ENCODE measurements at regions not wholly inside any gene's neighbourhood (a gene's known extent, or its start where the extent isn't known, plus 50 kb on each side); places are given as distances from the start of the nearest gene placed in this dataset.

DNA sequence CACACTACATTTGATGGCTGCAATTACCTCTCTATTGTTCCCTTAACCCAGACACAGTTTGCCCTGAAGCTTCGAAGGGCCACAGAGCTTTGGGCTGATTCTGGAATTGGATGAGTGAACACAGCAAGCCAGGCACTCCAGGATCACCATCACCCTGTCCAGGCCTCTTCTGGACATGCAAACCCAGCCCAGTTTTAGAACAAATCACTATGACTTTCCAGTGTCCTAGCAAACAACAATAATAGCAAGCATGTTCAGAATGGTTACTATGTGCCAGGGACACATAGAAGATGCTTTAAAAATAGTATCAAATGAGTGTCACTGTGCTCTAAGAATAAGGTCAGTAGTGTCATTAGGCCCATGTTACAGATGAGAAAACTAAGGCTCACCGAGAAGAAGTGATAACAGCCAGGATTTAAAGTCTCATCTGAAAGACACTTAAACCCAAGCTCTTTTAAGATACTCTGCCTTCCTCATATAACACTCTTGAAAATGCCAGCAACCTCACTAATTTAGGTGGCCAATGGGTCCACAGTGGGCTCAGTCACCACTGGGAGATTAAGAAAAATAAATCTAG is 191.7 kb upstream of the STK17B start:
- no peak for DNase-seq

DNA sequence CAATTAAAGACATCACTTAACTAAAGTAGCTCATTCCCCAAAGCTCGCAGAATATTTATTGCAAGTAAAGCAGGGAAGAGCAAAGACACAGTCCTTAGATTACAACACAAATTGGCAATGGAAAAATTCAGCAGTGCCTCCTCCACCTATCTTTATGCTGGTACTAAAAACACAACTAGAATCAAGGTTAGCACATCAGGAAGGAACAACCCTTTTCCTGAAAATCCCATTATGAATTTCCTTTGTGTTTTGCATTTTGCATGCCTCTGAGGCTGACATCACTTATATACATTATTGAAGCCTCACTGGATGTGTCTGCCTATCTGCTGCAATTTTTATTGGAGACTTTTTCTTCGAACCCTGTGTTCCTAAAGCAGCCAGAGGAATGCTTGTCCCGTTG is 193.8 kb upstream of the STK17B start:
- no peak for DNase-seq

DNA sequence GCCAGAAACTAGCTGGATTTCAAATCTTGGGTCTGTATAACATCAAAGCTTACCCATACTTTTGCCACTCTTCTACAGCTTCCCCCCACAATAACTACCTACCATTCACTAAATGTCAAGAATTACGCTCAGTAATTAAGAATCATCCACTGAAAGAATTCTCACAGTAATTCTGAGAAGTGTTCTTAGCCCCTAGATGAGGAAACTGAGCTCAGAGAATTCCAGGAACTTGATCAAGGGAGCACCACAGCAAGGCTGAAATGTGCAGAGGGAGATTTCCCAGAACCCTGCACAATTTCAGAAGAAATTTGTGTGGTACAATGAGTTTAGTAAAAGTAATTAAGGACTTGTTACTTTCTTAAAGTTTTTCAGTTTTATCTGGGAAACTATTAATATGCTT is 194.5 kb upstream of the STK17B start:
- peak; percentile 13 for DNase-seq

DNA sequence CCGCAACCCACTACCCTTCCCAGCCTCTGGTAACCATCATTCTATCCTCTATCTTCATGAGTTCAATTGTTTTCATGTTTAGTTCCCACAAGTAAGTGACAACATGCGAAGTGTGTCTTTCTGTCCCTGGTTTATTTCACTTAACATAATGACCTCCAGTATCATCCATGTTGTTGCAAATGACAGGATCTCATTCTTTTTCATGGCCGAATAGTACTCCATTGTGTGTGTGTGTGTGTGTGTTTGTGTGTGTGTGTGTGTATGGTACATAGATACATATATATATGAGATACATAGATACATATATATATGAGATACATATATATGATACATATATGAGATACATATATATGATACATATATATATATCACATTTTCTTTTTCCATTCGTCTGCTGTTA is 196.3 kb upstream of the STK17B start:
- DNase-seq, result no peak

DNA sequence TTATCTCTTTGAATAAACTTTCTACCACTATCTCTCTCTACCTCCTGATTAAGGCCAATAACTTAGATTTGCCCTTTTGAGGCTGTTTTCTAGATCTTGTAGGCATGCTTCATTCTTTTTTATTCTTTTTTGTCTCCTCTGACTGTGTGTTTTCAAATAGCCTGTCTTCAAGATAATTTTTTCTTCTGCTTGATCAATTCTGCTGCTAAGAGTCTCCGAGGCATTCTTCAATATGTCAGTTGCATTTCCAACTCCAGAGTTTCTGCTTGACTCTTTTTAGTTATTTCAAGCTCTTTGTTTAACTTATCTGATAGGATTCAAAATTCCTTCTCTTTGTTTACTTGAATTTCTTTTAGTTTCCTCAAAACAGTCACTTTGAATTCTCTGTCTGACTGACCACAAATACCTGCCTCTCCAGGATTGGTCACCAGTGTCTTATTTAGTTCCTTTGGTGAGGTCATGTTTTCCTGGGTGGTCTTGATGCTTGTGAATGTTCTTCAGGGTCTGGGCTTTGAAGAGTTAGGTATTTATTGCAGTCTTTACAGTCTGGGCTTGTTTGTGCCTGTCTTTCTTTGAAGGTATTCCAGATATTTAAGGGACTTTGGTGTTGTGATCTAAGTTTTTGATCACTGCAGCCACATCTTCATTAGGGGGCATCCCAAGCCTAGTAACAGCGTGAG is 197.3 kb upstream of the STK17B start:
- no peak for DNase-seq

DNA sequence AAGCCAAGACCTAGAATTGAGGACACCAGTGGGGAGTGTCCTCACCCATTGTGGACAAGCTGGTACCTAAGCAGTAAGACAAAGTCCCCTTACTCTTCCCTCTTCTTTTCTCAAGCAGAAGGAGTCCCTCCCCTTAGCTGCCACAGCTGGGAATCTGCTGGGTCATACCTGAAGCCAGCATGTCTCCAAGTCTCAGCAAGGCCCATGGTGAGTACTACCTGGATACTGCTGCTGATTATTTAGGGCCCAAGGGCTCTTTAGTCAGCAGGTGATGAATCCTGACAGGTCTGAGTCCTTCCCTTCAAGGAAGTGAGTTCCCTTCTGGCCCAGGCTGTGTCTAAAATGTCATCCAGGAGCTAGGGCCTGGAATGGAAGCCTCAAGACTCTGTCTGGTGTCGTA is 198.6 kb upstream of the STK17B start:
- no peak for DNase-seq

DNA sequence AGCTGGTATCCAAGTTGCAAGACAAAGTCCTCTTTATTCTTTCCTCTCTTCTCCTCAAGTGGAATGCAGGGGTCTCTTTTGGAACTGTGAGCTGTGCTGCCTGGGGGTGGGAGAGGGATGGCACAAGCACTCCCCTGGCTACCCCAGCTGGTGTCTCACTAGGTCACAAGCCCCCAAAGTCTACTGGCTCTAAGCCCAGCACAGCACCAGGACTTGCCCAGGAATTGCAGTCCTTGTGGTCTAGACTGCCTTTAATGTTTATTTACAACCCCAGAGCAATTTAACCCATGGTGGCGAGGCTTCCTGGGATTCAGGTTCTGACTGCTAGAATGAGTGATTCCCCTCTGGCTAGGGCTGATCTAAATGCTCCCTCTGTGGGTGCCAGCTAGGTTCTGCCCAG is 199.0 kb upstream of the STK17B start:
- no peak for DNase-seq

DNA sequence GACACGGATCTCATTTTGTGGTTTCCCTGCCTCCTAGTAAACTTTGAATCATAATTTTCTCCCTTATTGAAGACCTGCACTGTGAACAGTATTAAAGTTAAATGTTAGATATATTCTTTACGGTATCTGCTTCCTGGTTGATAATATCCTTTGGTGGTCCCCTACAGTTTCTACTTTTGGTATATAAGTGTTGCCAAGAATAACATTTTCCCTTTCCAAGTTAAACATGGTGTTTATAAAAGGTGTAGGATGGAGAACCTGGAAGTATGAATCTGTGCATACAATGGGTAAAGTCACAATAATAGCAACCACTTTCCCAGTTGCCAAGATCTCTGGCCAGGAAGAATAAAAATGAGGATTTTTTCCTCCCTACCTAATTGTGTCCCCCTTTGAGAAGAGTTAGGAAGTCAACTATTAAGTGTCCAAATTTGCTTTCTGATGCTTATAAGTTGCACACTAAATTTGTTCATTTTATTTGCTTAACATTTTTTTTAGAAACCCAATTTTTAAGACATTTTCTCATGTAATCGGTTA is 201.0 kb upstream of the STK17B start:
- no peak for DNase-seq

DNA sequence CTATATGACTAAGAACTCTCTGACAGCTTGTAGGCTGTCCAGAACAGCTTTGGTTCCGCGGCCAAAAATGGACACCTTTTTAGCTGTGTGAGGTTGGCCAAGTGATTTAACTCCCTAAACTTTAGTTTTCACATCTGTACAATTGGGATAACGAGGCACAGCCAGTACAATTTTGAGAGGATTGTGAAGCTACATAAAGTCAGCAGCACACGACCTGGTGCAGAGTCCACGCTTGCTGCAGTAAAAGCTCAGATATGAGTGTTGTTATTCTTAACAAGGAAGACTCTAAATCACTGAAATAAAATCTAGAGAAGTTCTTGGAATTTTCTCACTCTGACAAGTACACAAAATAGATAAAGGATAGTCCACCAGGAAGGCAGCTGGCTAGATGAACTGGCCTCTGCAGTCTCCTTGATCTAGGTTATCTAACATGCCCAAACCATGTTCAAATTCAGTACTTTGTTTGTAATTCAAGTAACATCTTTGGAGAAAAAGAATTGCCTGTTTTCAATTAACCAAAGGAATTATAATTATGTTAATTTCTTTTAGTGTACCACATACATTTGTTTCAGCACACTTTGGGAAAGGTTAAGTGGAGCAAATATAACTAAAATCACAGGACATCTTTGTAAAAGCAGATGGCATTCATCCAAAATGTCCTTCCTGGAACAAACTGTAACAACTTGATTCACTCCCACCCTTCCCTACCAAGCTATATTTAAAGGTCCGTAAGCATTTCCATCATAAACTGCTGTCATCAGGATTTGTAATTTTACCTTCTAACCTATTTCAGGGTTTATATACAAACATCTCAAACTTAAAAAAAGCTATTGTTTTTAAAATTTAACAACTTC is 201.7 kb upstream of the STK17B start:
- no peak for DNase-seq

DNA sequence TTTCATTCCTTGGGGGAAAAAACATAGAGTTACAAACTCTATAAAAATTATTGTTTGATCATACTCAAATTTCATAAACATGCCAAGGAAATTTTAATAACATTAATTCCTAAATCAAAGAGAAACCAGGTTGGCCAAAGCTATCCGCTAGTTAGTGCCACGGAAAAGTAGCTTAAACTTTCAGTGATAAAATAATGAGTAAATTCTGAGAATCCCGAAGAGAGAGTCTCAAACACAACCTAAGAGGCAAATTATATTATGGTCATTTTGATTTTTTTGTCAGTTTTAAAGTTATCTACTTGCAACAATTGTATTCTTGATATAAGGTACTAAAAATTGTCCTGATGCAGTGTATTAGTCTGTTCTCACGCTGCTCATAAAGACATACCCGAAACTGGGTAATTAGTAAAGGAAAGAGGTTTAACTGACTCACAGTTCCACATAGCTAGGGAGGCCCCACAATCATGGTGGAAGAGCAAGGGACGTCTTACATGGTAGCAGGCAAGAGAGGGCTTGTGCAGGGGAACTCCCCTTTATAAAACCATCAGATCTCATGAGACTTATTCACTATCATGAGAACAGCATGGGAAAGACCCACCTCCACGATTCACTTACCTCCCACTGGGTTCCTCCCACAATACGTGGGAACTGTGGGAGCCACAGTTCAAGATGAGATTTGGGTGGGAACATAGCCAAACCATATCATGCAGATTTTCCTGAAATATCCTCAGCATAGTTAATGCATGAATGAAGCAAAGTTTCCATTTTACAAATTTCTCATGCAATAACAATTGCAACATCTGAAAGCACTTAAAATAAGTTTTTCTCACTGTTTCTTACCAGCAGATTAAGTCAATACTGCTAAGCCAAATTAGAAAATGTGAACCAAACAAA is 205.9 kb upstream of the STK17B start:
- no peak for DNase-seq

DNA sequence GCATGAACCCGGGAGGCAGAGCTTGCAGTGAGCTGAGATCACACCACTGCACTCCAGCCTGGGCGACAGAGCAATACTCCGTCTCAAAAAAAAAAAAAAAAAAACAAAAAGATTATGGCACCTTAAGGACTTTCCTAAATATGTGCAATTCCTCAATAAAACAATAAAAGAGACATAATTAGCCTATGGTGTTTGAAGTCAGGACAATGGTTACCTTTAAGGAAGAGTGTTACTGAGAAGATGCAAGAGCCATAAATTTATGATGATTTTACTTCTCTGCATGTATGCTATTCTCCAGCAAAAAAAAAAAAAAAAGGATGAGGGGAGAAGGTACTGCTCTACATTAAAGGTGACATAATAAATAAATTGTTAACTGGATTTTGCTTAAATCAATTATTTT is 208.2 kb upstream of the STK17B start:
- DNase-seq, result no peak

DNA sequence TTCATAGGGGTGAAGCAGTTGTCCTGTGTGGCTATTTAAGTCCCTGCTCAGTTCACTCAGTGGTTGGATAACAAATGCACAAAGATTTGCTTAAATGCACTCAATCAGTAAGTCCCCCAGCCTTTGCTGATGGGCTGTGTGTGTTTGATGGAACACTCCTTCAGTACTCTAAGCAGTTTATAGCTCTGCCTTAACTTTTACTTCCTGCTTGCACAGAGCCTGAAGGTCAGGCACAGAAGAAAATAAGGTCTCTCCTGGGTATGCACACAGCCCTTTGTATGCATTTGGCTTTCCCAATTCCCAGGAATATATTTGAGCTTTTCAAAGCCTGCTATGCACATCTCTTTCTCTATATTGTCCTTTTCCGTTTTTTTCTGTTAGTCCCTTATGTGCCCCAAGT is 208.7 kb upstream of the STK17B start:
- no peak for DNase-seq

DNA sequence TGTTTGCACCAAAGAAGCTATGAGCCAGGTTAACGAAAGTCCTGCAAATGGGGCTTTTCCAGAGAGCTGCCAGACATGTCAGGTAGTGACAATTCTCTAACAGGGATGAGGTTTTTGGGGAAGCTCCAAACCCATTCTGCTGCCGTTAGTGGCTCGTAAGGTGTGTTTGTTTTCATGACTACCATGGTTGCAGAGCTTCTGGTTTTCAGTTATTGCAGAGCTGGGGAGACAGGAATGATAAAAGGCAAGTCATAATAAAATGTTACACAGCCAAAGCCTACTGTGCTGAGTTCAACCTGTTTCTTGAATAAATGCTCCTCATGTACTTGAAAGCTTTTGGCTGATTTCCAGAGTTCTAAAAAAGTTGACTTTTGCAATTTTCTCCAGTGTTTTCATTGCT is 209.2 kb upstream of the STK17B start:
- DNase-seq, result no peak

DNA sequence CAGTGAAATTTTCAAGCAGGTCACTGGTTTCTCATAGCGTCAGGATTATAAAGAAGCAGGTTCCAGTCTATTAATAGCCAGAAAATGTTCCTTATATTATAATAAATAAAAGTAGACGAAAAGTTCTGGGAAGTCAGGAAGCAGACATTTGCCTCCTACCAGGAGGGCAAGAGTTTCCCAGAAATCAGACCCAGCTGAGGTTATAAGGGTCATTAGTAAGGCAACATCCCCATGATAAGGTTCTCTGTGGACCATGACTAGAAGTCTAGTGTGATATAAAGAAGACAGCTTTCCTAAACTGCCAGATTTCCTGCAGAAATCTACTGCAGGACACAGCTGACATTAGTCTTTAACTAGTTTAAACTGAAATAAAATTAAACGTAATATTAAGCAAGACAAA is 210.1 kb upstream of the STK17B start:
- DNase-seq, result no peak

DNA sequence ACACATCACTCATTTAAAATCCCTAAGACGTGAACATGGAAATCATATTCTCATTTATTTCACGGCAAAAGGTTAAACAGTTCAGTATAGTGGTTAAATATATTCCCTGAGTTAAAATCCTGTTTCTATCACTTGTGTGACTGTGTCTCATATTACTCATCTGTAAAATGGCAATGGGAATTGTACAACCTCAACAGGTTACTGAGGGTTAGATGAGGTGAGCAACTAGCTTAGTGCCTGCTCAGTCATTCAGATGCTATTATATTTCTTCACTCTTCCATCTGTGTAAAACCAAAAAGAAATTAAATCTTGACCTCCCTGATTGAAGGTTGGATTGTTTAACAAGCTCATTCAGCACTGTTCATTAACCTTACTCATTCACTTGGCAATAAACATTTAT is 212.4 kb upstream of the STK17B start:
- no peak for DNase-seq

DNA sequence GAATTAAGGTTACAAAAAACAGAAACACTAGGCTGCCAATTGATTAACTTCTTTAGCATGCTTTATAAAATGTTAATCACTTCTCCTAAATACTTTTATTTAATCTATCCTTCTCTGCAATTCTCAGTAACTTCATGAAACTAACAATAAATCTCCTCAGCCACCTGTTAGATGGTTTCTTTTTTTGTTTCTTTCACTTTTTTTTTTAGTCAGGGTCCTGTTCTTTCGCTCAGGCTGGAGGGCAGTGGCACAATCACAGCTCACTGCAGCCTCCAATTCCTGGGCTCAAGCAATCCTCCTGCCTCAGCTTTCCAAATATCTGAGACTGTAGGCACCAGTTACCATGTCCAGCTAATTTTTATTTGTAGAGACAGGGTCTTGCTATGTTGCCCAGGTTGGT is 213.4 kb upstream of the STK17B start:
- no peak for DNase-seq

DNA sequence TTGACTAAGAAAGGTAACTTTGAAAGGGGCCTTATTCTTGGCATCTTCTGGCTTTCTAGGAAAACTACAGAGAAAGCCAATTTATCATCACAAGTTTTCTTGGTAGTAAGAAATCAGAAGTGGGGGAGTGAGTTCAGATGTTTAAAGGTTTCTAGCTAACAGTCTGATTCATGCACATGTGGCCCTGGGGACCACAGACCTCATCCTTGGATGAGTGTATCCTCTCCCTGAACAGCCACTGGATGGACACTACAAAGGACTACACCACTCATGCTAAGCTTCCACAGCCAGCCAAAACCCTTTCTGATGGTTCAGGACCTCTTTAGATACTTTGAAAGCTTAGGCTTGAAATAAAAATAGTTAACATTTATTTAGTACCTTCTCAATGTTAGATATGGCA is 218.3 kb upstream of the STK17B start:
- no peak for DNase-seq

DNA sequence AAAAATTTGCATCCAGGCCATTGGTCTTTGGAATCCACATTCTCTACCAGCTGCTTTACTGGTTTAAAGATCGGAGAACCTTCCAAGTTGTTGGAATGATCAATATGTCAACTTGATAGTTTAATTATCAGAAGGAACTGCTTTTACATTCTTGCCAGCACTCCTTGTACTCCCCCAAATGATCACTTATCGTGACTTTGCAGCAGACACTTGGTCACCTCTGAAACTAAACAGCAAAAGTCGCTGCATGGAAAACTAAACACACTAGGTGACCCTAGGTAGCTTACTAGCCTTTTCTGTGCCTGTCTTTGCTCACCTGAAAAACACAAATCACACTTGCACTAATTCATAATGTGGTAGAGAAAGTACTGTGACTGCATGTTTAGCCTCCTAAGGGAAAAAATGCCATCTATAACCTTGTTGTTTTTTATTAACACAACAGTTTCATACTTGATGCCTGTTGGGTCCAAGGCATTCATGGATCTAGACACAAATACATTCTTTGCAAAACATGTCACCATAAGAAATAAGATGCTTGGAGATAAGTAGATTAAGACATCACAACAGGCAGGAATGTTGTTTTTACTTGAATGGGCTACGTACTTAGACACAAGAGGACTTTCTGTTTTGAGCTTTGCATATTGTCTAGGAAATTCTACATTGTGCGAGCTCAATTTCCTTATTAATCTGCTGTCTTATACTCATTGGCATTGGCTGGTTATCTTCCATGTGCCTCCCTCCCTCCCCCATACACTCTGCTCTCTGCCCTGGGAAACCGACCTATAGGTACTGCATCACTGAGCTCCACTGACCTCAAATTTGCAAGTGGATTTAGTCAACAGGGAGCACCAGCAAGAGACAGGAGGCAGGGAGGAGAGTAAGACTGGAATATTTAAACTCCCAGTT is 219.1 kb upstream of the STK17B start:
- DNase-seq, result no peak

DNA sequence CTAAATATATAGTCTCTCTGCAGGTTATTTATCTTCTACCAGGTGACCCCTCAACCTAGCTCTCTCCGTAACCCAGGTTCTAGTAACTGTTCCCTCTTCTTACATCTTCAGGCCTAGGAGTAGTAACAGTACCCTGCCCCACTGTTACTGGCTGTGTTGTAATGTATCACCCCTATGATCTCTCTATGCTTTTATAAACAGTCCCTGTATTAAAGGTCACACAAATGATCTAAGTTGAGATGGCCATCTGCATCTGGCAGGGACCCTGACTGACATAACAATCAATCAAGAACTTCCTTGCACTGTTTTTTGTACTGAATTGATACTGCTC is 219.7 kb upstream of the STK17B start:
- no peak for DNase-seq

DNA sequence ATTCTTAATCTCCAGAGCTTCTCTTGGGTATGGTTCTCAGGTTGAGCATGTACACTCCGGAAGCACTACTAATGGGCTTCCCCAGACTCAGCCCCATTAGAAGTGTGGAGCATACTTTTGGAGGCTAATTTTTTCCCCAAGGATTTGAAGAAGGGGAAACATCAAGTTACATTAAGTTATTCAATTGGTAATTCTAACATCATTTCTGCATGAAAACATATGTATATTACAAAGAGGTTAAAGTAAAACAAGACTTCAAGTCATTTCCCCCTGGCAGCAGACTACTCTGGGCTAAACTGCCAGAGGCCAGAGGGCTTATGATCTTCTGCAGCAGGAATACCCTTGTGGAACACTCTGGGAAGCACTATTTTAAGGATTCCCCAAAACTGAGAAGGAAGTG is 227.7 kb upstream of the STK17B start:
- no peak for DNase-seq

DNA sequence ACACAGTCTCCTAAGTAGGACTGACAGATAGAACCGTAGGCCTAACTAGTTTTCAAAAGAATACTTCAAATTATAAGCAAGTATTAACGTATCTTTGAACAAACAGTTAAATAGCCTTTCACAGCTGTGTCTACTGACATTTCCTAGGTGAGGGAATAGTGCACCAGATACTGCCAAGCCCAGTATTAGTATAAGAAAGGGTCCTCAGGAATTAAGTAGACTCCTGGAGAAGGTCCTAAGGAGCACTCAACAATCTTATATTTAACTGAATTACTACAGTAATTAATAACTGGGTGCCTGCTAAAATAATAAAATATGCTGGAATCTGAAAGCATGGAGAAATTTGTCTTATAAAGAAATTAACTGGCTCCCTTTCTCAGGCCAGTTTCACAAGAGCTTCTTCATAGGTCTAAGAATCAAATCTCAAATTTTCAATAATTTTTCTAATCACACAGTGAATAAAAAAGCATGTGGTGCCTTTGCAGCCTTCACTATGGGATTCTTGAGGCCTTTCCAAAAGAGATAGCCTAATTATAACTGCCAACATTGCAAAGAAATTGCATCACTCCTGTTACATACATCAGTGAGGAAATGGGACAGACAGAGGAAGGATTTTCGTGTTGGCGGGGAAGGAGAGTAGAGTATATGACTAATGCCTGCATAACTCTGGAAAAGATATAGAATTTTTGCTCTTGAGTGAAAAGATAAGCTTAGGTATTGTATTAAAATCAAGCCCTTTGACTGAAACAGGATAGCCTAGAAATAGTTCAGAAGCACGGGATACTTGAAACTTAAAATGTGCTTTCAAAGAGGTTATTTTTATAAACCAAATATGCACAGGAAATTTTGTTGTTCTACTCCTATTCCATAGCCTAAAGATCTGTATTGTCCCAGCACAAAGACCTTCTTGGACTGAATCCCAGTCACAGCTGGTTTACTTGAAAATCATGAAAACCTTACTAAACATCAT is 228.6 kb upstream of the STK17B start:
- DNase-seq, result no peak

Data from hematopoietic multipotent progenitor cell treated with erythropoietin and hydrocortisone succinate and interleukin-3 and kit ligand, for 6 days (in vitro differentiated cells).